Ascending aorta (tissue), 2 donors: ENCODE measurements at regions not wholly inside any gene's neighbourhood (a gene's known extent, or its start where the extent isn't known, plus 50 kb on each side); places are given as distances from the start of the nearest gene placed in this dataset.

Experiments used
- DNase-seq, 2 donors: peaks; one replicate each; pipeline ENCODE4 v3.0.0-alpha.2; 2019; ENCODE audit warnings: low spot score in 2 of 2
- H3K27ac ChIP-seq, 2 donors: fragments of 200-600 bp; sonication (generic); one replicate each; pipeline ENCODE4 v1.5.1; 2016 to 2017; ENCODE audit warnings: mild to moderate bottlenecking in 1 of 2
- H3K27me3 ChIP-seq: fragments of 200-600 bp; sonication (generic); one replicate; pipeline ENCODE4 v1.5.1; 2017
- H3K36me3 ChIP-seq, 2 donors: fragments of 200-600 bp; sonication (generic); one replicate each; pipeline ENCODE4 v1.5.1; 2016
- H3K4me1 ChIP-seq, 2 donors: fragments of 200-600 bp; sonication (generic); one replicate each; pipeline ENCODE4 v1.5.1; 2016 to 2017; ENCODE audit warnings: mild to moderate bottlenecking in 1 of 2
- H3K4me3 ChIP-seq, 2 donors: fragments of 200-600 bp; sonication (generic); one replicate each; pipeline ENCODE4 v1.5.1; 2016 to 2017; ENCODE audit warnings: mild to moderate bottlenecking in 1 of 2
- H3K9me3 ChIP-seq, 2 donors: fragments of 200-600 bp; sonication (generic); one replicate each; pipeline ENCODE4 v1.5.1; 2016
- intact Hi-C: fragments of 100-400 bp; cut with DNase I; formaldehyde crosslinking; loops from one replicate; pipeline ENCODE4 v1.15.1; 2023
- TF ChIP-seq, protein P1 (sequence below), 3 experiments: fragments of 200-600 bp in 2 of 3; fragments of 450-650 bp in 1 of 3; sonication (generic) in 2 of 3; IDR thresholded peaks; one replicate each; pipeline ENCODE4 v1.5.1; 2016 to 2019; ENCODE audit warnings: antibody characterized with exemption in 3 of 3, mild to moderate bottlenecking in 1 of 3, moderate library complexity in 1 of 3

DNA sequence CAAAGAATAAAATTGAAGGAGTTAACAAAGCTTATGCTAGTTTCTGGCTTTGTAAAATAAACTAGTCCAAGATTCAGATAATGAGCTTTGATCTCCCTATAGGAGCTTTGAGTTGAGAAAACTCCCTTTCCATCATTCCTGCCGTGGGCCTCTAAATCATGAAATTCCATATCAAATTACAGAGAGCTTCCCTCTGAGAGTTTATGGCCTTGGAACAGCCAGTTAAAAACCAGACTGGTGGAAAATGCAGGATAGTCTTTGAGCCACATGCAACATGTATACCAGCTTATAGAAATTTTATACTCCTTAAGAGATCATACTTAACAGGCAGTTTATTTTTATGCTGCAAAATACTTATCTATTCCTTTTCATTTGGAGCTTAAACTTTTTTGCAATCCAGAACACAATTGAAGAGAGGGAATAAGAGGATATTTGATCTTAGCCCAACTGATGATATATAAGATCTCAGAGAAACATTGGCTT, 175.8 kb upstream of the ATP2B1 start:
- Histone ChIP-seq H3K9me3 (no peaks in the 10 kb centered on the region), H3K27me3 (no peaks in the 10 kb centered on the region), H3K27ac (no peak overlapping the region), H3K4me3 (no peak overlapping the region), H3K4me1 (no peaks in the 10 kb centered on the region), H3K36me3 (no peaks in the 10 kb centered on the region)
- intact Hi-C loops, result no loop called here
- TF ChIP-seq, protein P1, sequence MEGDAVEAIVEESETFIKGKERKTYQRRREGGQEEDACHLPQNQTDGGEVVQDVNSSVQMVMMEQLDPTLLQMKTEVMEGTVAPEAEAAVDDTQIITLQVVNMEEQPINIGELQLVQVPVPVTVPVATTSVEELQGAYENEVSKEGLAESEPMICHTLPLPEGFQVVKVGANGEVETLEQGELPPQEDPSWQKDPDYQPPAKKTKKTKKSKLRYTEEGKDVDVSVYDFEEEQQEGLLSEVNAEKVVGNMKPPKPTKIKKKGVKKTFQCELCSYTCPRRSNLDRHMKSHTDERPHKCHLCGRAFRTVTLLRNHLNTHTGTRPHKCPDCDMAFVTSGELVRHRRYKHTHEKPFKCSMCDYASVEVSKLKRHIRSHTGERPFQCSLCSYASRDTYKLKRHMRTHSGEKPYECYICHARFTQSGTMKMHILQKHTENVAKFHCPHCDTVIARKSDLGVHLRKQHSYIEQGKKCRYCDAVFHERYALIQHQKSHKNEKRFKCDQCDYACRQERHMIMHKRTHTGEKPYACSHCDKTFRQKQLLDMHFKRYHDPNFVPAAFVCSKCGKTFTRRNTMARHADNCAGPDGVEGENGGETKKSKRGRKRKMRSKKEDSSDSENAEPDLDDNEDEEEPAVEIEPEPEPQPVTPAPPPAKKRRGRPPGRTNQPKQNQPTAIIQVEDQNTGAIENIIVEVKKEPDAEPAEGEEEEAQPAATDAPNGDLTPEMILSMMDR (IDR thresholded peaks at IDR 0.05), result no peak
- no peak for DNase-seq

DNA sequence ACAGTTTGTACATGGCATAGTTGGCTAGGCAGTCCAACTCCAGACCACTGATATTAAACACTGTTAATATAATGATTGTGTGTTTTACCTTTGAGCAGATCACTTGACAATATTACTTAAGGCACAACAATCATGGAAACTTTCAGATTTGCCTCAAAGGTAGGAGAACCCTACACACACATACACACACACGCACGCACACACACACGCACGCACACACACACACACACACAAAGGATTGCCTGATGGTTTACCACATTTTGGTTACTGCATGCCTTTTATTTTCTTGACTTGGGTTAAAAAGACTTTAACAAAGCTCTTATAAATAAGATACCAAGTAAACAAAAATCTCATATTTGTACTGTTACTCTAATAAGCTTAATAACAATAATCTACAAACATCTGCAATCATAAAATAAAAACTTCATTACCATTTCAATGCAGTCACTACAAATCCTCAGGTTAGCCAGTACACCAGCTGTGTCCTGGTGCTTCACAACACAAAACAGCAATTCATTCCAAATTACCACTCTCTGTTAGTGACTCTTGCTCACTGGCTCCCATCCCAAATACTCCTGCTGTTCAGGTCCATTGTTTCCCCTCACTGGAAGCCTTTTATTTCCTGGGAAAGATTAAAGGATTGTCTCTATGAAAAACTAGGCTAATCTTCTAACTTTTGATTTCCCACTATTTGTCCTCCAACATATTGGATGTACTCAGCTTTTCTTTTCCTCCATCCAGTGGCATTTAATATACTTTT, 175.2 kb upstream of the ATP2B1 start:
- intact Hi-C loops, result no loop called here

DNA sequence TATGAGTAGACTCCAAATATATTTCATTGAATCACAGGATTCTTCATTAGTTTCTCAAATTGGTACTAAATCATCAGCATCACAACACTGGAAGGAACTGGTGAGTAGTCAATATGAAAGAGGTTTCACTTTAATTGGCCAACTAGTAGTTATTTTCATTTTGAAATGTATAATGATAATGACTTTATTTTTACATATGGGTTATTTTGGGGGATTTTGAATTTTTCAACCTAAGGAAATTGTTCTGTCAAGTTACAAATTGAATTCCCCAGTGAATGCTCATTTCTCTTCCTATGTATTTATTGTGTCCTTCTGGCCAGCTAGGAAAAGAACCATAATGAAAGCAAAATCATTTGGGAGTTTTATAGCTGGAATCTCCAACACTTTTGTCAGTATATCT, 174.2 kb upstream of the ATP2B1 start:
- TF ChIP-seq, protein P1 (IDR thresholded peaks at IDR 0.05), result no peak
- Histone ChIP-seq H3K4me1 (no peaks in the 10 kb centered on the region), H3K36me3 (no peaks in the 10 kb centered on the region), H3K4me3 (no peak overlapping the region), H3K27me3 (no peaks in the 10 kb centered on the region), H3K9me3 (no peaks in the 10 kb centered on the region), H3K27ac (no peak overlapping the region)
- DNase-seq, result no peak
- intact Hi-C loops, result no loop called here

More for the DNA sequence above, 175.2 kb upstream of the ATP2B1 start:
- Histone ChIP-seq H3K36me3 (no peaks in the 10 kb centered on the region), H3K27me3 (no peaks in the 10 kb centered on the region), H3K4me3 (no peak overlapping the region), H3K9me3 (no peaks in the 10 kb centered on the region), H3K4me1 (no peaks in the 10 kb centered on the region), H3K27ac (no peak overlapping the region)
- TF ChIP-seq, protein P1 (IDR thresholded peaks at IDR 0.05), result no peak
- DNase-seq, result no peak

DNA sequence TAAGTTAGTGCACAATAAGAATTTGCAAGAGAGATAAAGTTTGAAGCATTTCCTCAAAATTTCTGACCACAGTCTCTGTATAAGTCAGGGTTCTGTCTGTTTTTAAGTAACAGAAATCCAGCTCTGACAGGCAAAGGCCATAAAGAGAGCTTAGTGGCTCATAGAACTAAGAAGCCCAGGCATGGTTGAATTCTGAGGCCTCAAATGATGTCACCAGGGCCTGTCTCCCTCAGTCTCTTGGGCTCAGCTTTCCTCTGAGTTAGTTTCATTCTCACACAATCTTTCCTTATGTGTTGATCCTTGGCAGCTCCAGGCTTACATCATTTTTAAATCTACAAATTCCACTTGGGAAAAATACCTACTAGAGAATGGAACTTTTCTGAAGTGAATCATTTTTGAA, 173.4 kb upstream of the ATP2B1 start:
- intact Hi-C loops, result no loop called here
- H3K9me3 ChIP-seq, result no peaks in the 10 kb centered on the region
- DNase-seq, result no peak
- no peak overlapping the region for H3K4me3 ChIP-seq
- no peaks in the 10 kb centered on the region for H3K27me3 ChIP-seq
- no peaks in the 10 kb centered on the region for H3K4me1 ChIP-seq
- no peak overlapping the region for H3K27ac ChIP-seq
- TF ChIP-seq, protein P1 (IDR thresholded peaks at IDR 0.05), result no peak
- no peaks in the 10 kb centered on the region for H3K36me3 ChIP-seq

DNA sequence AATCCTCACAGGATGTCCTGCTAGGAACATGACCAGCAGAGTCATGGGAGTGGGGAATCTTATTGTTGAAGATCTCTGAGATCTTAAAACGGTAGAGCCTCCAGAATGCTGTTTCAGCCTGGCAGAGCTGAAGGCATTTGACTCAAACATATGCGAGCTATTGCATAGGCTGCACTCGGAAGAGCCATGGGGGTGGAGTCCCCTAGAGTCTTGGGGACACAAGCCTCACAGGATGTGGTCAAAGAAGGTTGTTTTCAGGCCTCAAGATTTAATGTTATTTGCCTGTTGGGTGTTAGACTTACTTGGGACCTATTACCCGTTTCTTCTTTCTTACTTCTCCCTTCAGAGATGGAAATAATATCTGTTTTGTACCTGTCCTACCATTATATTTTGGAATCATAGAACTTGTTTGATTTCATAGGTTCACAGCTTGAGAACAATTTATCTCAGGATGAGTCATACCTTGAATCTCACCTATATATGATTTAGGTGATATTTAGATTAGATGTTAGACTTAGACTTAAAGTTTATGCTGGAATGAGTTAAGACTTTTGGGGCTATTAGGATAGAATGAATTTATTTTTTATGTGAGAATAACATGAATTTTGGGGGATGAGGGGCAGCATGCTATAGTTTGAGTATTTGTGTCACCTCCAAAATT, 172.2 kb upstream of the ATP2B1 start:
- intact Hi-C loops, result no loop called here
- Histone ChIP-seq H3K36me3 (no peaks in the 10 kb centered on the region), H3K27me3 (no peaks in the 10 kb centered on the region), H3K27ac (no peak overlapping the region), H3K9me3 (no peaks in the 10 kb centered on the region), H3K4me1 (no peaks in the 10 kb centered on the region), H3K4me3 (no peak overlapping the region)
- TF ChIP-seq, protein P1 (IDR thresholded peaks at IDR 0.05), result no peak
- DNase-seq, result no peak
